Activated CD4-positive, alpha-beta T cell treated with anti-CD3 and anti-CD28 coated beads, Interleukin-2, amount 50 U/mL, for 48 hours (primary cell): ENCODE measurements at regions not wholly inside any gene's neighbourhood (a gene's known extent, or its start where the extent isn't known, plus 50 kb on each side); places are given as distances from the start of the nearest gene placed in this dataset.
A peak's percentile ranks its signal among the peaks of the same experiment; 100 is the strongest.

ENCODE experiments used
- DNase-seq, 2 experiments: peaks; one replicate each; pipeline ENCODE4 v3.0.0-alpha.2; 2020

DNA sequence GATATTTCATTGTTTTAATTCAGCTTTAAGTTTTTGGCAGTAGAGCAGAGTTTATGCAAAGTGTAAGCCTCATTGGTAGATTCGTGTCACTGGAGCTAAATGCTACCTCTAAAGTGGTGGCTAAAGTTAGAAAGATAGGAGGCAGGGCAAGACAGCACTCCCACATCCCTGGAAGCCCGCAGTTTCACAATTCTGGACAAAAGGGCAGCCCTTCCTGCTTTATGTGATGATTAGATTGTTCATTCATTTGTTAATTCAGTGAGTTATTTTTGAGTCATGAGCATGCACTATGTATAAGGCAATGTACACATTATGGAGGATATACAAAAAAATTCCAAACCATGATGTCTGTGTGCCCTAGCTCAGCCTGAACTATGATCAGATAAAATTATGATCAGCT is 52.1 kb upstream of the EIF3M start:
- no peak for DNase-seq

- DNase-seq: no peak
Measured at GRCh38 chr11:32529994-32530588, 53.5 kb upstream of the EIF3M start.

GRCh38 chr11:32527261-32528175 is 56.1 kb upstream of the EIF3M start:
- DNase-seq: no peak

DNA sequence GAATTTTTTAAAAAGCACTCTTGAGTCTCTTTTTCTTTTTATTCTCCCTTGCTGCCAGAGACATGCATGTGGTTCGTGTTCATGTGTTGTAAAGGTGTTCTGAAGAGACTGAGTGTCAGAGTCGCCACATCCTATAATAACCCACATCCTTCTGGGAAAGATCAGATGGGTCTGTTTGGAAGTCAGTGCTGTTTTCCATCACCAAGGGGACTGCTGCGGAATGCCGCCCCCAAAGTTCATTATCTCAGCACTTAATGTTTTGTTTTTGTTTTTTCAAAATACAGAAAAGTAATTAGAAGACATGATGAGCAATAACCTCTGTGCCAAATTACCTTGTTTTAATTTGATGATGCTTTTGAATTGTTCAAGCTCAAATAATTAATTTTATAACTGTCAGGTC is 56.9 kb upstream of the EIF3M start:
- DNase-seq: no peak

DNA sequence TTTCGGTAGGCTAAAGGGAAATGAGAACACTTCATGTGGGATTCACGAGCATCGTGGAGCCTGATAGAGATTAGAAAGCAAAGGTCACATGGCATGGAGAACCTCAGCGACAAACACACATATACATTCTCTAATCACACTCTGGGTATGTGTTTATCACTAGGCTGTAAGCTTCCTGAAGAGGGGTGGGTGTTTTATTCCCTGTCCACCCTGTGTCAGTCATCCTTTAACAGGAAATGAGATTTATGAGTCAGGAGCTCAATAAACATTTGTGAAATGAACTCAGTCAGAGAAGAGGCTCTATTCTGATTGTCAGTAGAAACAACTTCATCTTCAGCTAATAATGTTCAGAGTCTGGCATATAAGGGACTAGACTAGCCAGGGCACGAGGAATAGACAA is 71.7 kb upstream of the EIF3M start:
- no peak for DNase-seq

- no peak for DNase-seq
Measured at GRCh38 chr11:32510039-32510438, 73.6 kb upstream of the EIF3M start.

DNA sequence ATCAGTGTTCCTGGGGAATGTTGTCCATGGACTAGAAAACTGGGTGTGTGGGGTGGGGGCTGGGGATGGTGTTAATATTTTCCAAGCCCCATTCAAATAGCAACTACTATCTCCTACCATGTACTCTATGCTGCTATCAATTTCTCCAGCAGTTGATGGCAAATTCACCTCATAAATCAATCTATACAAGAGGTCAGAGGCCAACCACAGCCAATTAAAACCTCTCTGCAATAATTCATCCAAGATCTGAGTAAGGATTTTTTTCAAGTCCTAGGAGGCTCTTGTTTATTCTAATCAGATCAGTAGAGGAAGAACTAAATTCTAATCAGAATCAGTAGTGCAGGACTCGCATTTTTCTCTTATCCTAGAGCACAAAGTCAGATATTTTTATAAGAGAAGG is 73.4 kb upstream of the WT1 start:
- DNase-seq: no peak

- no peak for DNase-seq
Measured at GRCh38 chr11:32500001-32500400, 64.7 kb upstream of the WT1 start.

- no peak for DNase-seq
Measured at GRCh38 chr11:32497951-32498350, 62.6 kb upstream of the WT1 start.

DNA sequence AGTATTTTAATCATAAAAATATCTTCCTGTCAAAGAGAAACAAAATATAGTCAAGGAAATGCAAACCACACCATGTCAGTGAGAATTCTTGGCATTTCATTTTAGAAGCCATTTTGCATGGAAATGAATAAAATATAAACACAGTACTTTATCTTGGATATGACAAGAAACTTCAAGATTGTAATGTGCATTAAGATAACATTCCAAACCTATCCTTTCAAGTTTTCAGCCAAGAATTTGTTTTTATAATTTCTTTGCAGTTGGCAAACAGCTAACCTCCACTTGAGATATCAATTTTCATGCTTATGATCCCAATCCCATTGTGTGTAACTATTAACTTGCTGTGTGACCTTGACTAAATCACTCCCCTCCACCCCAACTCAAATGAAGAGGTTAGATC is 59.3 kb upstream of the WT1 start:
- no peak for DNase-seq

GRCh38 chr11:32489464-32489863 is 54.1 kb upstream of the WT1 start:
- DNase-seq: no peak

- peak in 1 of 2 experiments; percentile 2 for DNase-seq
Measured at GRCh38 chr11:32487270-32487669, 51.9 kb upstream of the WT1 start.

DNA sequence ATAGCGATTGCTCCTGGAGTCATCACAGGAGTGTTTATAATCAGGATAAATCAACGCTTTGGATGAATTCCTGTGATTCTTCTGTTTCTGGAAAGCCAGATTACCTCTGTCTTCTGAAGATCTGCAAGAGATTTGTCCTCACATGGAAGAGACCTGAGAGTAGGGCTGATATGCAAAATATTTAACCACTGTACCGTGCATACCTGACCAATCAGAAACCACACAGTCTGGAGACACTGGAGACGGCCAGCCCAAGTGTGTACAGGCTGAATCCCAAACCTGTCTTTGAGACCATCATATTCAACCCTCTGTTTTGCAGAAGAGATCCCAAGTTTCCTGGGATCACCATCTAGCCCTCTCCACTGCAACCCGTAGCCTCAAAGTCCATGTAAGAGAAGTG is 50.4 kb upstream of the WT1 start:
- DNase-seq: no peak
